ENCODE measurements at regions not wholly inside any gene's neighbourhood (a gene's known extent, or its start where the extent isn't known, plus 50 kb on each side); places are given as distances from the start of the nearest gene placed in this dataset.

DNA sequence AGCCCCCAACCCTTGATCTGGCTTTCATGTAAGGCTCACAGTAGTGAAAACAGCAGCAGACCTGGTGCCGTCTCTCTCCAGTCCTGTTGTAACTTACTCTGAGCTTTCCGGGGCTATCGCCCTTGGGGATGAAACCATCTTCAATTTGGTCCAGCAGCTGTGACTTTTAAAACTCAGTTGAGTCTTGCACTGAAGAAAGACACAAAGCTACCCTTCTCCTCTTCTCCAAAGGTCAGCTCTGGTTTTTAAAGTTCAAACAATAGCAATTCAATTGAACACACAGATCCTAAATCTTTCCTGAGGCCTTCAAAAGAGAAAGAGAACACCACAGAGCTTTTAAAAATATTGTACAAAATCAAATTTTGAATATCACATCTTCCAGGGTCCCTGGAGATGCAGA is 83.5 kb downstream of the SNX5 start:
- no peaks in the 10 kb centered on the region for H3K27me3 Mint-ChIP-seq (ENCODE audit: low read depth)

GRCh38 chr20:17884307-17885003 is 84.1 kb downstream of the SNX5 start:
- no peaks in the 10 kb centered on the region for H3K27me3 Mint-ChIP-seq (ENCODE audit: low read depth)
- DNase-seq (ENCODE audit: low spot score), result no peak
- H3K27ac Mint-ChIP-seq (ENCODE audit: unreplicated experiment), result no peak overlapping the region
- no peak for TF ChIP-seq CTCF (IDR thresholded peaks at IDR 0.05)
- H3K36me3 Mint-ChIP-seq (ENCODE audit: low read depth), result peaks cover 9% of the 10 kb centered on the region
- peaks cover 10% of the 10 kb centered on the region for H3K9me3 Mint-ChIP-seq (ENCODE audit: low read depth)
- H3K4me1 Mint-ChIP-seq (ENCODE audit: low read depth), result peaks cover 41% of the 10 kb centered on the region
- no peak overlapping the region for H3K4me3 Mint-ChIP-seq (ENCODE audit: unreplicated experiment)

More for the DNA sequence above, 83.5 kb downstream of the SNX5 start:
- DNase-seq (ENCODE audit: low spot score), result no peak
- Mint-ChIP-seq H3K9me3 (ENCODE audit: low read depth) (peaks cover 15% of the 10 kb centered on the region), H3K4me1 (ENCODE audit: low read depth) (peaks cover 41% of the 10 kb centered on the region), H3K27ac (ENCODE audit: unreplicated experiment) (peak overlapping the region; percentile 32), H3K36me3 (ENCODE audit: low read depth) (peaks cover 12% of the 10 kb centered on the region), H3K4me3 (ENCODE audit: unreplicated experiment) (no peak overlapping the region)
- no peak for TF ChIP-seq CTCF (IDR thresholded peaks at IDR 0.05)

DNA sequence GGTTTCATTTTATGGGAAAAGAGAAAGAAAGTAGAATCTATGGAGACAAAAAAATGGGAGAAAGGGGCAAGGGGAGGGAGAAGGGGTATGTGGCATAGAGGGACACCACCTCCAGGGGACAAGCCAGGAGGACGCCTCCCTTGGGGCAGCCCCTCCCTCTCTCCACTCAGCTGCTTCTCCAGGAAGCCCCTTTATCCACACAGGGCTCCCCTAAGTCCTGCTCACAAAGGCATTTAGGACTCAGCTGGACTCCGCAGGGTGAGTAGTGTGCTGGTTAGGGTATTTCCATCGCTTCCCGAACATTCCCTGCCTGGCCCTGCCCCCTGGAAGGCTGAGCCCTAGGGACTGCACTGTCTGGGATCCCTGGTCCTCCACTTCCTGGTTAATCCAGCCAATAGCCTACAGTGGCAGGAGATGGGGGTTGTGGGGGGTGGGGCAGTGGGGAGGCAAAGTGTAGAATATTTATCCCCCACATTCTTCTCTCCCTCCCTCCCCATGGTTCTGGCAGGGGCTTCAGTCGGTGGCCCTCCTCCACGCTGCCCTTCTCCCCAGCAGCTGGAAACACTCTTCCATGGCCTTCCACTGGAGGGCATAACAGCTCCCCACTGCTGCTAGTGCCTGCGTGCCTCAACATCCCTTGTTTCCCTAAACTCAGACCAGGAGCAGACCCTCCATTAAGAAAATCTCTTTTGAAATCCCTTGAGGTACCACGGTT is 84.8 kb downstream of the SNX5 start:
- peak; percentile 23 for TF ChIP-seq CTCF (IDR thresholded peaks at IDR 0.05)
- Mint-ChIP-seq H3K4me3 (ENCODE audit: unreplicated experiment) (no peak overlapping the region), H3K27me3 (ENCODE audit: low read depth) (no peaks in the 10 kb centered on the region), H3K4me1 (ENCODE audit: low read depth) (peaks cover 45% of the 10 kb centered on the region), H3K36me3 (ENCODE audit: low read depth) (peaks cover 4% of the 10 kb centered on the region), H3K27ac (ENCODE audit: unreplicated experiment) (peak overlapping the region; percentile 27), H3K9me3 (ENCODE audit: low read depth) (peaks cover 9% of the 10 kb centered on the region)
- no peak for DNase-seq (ENCODE audit: low spot score)

GRCh38 chr20:17882834-17883591 is 85.6 kb downstream of the SNX5 start:
- Mint-ChIP-seq H3K4me1 (ENCODE audit: low read depth) (peaks cover 44% of the 10 kb centered on the region), H3K27me3 (ENCODE audit: low read depth) (no peaks in the 10 kb centered on the region), H3K27ac (ENCODE audit: unreplicated experiment) (no peak overlapping the region), H3K4me3 (ENCODE audit: unreplicated experiment) (no peak overlapping the region), H3K9me3 (ENCODE audit: low read depth) (peaks cover 1% of the 10 kb centered on the region), H3K36me3 (ENCODE audit: low read depth) (no peaks in the 10 kb centered on the region)
- no peak for DNase-seq (ENCODE audit: low spot score)
- no peak for TF ChIP-seq CTCF (IDR thresholded peaks at IDR 0.05)

All from chondrocyte (in vitro differentiated cells).